ENCODE measurements at regions not wholly inside any gene's neighbourhood (a gene's known extent, or its start where the extent isn't known, plus 50 kb on each side); places are given as distances from the start of the nearest gene placed in this dataset.

DNA sequence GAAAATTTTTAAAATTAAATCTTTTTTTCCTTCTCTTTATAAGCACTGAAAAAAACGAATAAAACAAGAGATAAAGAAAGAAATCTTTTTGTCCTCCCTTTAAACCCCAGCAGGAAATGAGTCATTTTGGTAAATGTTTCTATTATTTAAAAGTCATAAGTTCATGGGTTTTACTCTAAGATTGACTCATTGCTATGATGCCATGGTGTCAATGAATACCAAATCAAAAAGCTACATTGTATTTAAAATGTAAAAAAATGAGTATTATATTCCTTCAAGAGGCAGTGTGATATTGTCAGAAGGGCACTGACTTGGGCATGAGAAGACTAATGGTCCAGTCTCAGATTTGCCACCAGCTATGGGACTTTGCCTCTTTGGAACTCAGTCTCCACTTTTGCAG lies 303.4 kb upstream of the DNAJC19 start (continued):
- TF ChIP-seq, protein P1, sequence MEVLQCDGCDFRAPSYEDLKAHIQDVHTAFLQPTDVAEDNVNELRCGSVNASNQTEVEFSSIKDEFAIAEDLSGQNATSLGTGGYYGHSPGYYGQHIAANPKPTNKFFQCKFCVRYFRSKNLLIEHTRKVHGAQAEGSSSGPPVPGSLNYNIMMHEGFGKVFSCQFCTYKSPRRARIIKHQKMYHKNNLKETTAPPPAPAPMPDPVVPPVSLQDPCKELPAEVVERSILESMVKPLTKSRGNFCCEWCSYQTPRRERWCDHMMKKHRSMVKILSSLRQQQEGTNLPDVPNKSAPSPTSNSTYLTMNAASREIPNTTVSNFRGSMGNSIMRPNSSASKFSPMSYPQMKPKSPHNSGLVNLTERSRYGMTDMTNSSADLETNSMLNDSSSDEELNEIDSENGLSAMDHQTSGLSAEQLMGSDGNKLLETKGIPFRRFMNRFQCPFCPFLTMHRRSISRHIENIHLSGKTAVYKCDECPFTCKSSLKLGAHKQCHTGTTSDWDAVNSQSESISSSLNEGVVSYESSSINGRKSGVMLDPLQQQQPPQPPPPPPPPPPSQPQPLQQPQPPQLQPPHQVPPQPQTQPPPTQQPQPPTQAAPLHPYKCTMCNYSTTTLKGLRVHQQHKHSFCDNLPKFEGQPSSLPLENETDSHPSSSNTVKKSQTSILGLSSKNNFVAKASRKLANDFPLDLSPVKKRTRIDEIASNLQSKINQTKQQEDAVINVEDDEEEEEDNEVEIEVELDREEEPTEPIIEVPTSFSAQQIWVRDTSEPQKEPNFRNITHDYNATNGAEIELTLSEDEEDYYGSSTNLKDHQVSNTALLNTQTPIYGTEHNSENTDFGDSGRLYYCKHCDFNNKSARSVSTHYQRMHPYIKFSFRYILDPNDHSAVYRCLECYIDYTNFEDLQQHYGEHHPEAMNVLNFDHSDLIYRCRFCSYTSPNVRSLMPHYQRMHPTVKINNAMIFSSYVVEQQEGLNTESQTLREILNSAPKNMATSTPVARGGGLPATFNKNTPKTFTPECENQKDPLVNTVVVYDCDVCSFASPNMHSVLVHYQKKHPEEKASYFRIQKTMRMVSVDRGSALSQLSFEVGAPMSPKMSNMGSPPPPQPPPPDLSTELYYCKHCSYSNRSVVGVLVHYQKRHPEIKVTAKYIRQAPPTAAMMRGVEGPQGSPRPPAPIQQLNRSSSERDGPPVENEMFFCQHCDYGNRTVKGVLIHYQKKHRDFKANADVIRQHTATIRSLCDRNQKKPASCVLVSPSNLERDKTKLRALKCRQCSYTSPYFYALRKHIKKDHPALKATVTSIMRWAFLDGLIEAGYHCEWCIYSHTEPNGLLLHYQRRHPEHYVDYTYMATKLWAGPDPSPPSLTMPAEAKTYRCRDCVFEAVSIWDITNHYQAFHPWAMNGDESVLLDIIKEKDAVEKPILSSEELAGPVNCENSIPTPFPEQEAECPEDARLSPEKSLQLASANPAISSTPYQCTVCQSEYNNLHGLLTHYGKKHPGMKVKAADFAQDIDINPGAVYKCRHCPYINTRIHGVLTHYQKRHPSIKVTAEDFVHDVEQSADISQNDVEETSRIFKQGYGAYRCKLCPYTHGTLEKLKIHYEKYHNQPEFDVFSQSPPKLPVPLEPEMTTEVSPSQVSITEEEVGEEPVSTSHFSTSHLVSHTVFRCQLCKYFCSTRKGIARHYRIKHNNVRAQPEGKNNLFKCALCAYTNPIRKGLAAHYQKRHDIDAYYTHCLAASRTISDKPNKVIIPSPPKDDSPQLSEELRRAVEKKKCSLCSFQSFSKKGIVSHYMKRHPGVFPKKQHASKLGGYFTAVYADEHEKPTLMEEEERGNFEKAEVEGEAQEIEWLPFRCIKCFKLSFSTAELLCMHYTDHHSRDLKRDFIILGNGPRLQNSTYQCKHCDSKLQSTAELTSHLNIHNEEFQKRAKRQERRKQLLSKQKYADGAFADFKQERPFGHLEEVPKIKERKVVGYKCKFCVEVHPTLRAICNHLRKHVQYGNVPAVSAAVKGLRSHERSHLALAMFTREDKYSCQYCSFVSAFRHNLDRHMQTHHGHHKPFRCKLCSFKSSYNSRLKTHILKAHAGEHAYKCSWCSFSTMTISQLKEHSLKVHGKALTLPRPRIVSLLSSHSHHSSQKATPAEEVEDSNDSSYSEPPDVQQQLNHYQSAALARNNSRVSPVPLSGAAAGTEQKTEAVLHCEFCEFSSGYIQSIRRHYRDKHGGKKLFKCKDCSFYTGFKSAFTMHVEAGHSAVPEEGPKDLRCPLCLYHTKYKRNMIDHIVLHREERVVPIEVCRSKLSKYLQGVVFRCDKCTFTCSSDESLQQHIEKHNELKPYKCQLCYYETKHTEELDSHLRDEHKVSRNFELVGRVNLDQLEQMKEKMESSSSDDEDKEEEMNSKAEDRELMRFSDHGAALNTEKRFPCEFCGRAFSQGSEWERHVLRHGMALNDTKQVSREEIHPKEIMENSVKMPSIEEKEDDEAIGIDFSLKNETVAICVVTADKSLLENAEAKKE (CRISPR knock-in tag; IDR thresholded peaks at IDR 0.05), result no peak
- TF ChIP-seq, protein P2, sequence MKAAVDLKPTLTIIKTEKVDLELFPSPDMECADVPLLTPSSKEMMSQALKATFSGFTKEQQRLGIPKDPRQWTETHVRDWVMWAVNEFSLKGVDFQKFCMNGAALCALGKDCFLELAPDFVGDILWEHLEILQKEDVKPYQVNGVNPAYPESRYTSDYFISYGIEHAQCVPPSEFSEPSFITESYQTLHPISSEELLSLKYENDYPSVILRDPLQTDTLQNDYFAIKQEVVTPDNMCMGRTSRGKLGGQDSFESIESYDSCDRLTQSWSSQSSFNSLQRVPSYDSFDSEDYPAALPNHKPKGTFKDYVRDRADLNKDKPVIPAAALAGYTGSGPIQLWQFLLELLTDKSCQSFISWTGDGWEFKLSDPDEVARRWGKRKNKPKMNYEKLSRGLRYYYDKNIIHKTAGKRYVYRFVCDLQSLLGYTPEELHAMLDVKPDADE (IDR thresholded peaks at IDR 0.05), result no peak
- no peak for TF ChIP-seq ZNF114 (CRISPR knock-in tag; IDR thresholded peaks at IDR 0.05)
- no peak for TF ChIP-seq POLR2AphosphoS5 (IDR thresholded peaks at IDR 0.05; ENCODE audit: low read depth)
- no peak for TF ChIP-seq ZNF331 (CRISPR knock-in tag; IDR thresholded peaks at IDR 0.05; ENCODE audit: low read depth)
- TF ChIP-seq NANOG (IDR thresholded peaks at IDR 0.05; ENCODE audit: borderline replicate concordance), result no peak
- TF ChIP-seq CREB1 (CRISPR knock-in tag; IDR thresholded peaks at IDR 0.05; ENCODE audit: low read depth), result no peak

DNA sequence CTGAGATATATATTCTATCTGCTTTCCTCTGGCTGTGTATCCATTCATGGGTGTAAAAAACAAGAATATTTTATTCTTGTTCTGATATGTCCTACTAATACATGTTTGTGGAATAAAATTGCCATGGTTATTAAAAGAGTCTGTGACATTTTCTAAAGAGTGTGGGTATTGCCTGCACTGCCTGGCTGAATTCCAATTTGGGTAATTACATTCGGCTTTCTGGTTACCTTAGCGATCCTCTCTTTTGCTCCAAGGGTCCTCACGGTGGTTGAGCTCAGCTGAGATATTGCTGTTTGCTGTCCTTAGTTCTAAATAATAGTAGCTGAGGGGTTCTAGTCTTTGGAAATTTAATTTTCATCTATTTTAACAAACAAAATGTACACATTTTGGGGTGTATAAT lies 301.4 kb upstream of the DNAJC19 start:
- no peak for DNase-seq (ENCODE audit: low spot score)
- Histone ChIP-seq H3K27ac (ENCODE audit: low read depth) (no peak overlapping the region), H3K9me2 (ENCODE audit: insufficient read depth) (no peaks in the 10 kb centered on the region), H2AFZ (no peak overlapping the region), H3K36me3 (ENCODE audit: insufficient read depth) (no peaks in the 10 kb centered on the region), H3K79me2 (replicated peaks; ENCODE audit: insufficient read depth) (no peaks in the 10 kb centered on the region), H3K4me3 (no peak overlapping the region), H3F3A (replicated peaks; ENCODE audit: low read depth) (no peaks in the 10 kb centered on the region), H3K27me3 (ENCODE audit: insufficient read depth) (no peaks in the 10 kb centered on the region), H3K4me1 (ENCODE audit: insufficient read depth) (peaks cover 27% of the 10 kb centered on the region), H3K4me2 (peak overlapping the region; percentile 23; the same call in 1 of the 2 replicates), H4K20me1 (replicated peaks; ENCODE audit: insufficient read depth) (no peaks in the 10 kb centered on the region)
- no peaks in the 10 kb centered on the region for H3K9me3 Mint-ChIP-seq
- peak; percentile 41; the same call in 1 of the 3 replicates for ATAC-seq
- peak overlapping the region; percentile 26; the same call in 1 of the 2 replicates for H3K27ac Mint-ChIP-seq
- peaks cover 2% of the 10 kb centered on the region for H3K27me3 Mint-ChIP-seq (ENCODE audit: insufficient read depth, low read depth, poor library complexity)
- no peak overlapping the region for H3K4me3 Mint-ChIP-seq
- H3K4me1 Mint-ChIP-seq, result peaks cover 22% of the 10 kb centered on the region
- H3K36me3 Mint-ChIP-seq (ENCODE audit: low read depth), result no peaks in the 10 kb centered on the region
- TF ChIP-seq NANOG (IDR thresholded peaks at IDR 0.05; ENCODE audit: borderline replicate concordance) (no peak), ZNF114 (CRISPR knock-in tag; IDR thresholded peaks at IDR 0.05) (no peak), EZH2 (IDR thresholded peaks at IDR 0.05; ENCODE audit: low read depth, unreplicated experiment) (no peak)
- TF ChIP-seq, protein P1 (CRISPR knock-in tag; IDR thresholded peaks at IDR 0.05), result no peak

All from GM23338 (cell line).